ENCODE measurements at regions not wholly inside any gene's neighbourhood (a gene's known extent, or its start where the extent isn't known, plus 50 kb on each side); places are given as distances from the start of the nearest gene placed in this dataset.

DNA sequence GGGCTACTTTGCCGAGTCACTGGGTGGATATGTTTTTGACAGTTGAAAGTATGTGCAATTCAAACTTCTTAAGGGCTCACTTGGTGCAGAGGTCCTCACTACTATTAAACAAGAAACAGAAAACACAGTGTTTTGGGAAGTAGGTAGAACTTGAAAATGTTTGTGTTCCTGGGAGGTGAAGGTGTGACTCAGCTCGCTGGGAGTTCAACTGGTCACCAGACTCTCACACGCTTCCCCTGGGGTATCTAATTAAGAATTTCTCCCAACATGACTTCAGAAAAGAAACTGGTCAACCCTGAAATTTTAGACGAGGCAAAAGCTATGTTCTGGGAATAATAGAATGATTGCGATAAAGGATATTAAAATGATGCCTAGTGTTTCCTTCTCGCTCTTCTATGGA lies 1039.8 kb upstream of the SEMA6D start:
- no peak for DNase-seq (ENCODE audit: low read depth in 4 of 4, low spot score in 2 of 4)

DNA sequence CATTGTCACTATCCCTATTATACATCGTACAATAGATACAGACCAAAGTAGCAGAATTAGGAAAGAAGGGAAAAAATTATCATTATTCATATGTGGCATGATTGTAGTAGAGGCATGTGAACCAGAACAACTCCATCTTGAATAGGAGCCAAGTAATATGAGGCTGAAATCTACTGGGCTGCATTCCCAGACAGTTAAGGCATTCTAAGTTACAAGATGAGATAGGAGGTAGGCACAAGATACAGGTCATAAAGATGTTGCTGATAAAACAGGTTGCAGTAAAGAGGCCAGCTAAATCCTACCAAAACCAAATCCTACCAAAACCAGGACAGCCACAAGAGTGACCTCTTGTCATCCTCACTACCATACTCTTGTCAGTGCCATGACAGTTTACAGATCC lies 1035.4 kb upstream of the SEMA6D start:
- DNase-seq (ENCODE audit: low read depth in 4 of 4, low spot score in 2 of 4): no peak

GRCh38 chr15:46682969-46683791 lies 1034.1 kb upstream of the SEMA6D start:
- DNase-seq (ENCODE audit: low read depth in 4 of 4, low spot score in 2 of 4): no peak

DNA sequence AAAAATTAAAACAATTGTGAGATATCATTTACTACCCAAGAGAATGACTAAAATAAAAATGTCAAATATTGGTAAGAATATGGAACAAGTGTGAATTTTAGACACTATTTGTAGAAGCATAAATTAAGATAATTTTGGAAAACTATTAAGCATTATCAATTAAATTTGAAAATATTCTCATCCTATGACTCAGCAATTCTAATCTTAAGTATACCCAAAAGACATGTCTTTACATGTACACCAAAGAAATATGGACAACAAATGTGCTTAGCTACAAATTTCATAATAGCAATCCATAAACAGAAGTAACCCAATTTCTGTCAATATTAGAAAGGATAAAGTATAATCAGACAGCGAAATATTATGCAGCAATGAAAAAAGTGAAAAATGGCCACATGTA lies 1032.2 kb upstream of the SEMA6D start:
- no peak for DNase-seq (ENCODE audit: low read depth in 4 of 4, low spot score in 2 of 4)

GRCh38 chr15:46685681-46686080 lies 1031.6 kb upstream of the SEMA6D start:
- no peak for DNase-seq (ENCODE audit: low read depth in 4 of 4, low spot score in 2 of 4)

GRCh38 chr15:46696281-46696680 lies 1021.0 kb upstream of the SEMA6D start:
- DNase-seq (ENCODE audit: low read depth in 4 of 4, low spot score in 2 of 4): no peak

- DNase-seq (ENCODE audit: low read depth in 4 of 4, low spot score in 2 of 4): no peak
These were observed 1016.0 kb upstream of the SEMA6D start for GRCh38 chr15:46701346-46701745.

DNA sequence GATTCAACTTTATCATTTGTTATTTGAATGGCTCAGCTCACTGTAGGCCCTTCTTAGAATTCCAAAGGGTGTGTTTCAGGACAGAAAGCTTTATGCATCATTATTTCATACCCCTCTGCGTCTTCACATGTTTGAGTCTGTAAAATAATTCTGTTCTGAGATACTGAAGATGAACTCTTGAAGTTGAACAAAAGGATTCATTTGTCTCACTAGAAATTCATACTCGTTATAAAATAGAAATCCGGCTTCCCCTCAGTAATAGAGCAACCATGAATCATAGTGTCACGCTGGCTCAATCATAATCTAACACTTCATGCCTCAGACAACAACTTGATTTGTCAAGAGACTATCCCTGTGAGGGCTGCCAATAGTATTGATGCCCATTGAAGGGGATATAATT lies 1015.4 kb upstream of the SEMA6D start:
- DNase-seq (ENCODE audit: low read depth in 4 of 4, low spot score in 2 of 4): no peak

DNA sequence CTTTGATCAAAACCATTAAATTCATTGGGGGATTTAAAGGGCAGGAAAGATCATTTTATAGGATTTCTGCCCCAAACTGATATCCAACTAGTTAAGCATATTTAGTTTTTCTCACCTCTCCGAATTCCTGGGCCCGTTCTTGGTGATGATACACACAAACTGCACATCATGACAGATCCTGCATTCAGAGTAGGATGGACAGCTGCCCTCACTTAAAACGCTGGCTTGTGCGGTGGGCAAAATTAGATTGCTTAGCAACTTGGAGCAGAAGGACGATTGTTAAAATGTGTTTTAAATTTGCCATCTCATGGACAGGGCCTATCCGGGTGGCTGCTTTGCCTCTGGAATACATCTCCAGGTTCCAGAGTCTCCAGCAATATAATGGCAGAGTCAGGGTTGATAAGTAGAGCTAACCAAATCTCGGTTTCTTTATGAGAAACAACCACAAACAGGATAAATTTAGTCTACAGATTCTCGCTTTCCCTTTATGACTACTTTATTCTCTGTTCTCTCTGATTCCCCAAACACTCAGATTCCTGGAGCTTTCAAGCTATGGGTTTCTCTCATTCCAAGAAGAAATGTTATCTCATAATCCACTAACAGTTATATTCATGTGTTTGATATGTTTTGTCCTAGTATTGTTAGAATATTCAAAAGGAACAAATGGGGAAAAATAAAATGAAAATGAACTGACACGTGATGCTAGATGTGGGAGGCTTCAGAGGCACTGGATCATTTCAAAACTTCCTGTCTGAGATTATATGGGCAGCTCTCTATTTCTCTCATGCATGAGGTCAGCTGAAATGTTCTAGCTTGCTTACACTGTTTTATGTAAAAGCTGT lies 1014.1 kb upstream of the SEMA6D start:
- no peak for DNase-seq (ENCODE audit: low read depth in 4 of 4, low spot score in 2 of 4)

DNA sequence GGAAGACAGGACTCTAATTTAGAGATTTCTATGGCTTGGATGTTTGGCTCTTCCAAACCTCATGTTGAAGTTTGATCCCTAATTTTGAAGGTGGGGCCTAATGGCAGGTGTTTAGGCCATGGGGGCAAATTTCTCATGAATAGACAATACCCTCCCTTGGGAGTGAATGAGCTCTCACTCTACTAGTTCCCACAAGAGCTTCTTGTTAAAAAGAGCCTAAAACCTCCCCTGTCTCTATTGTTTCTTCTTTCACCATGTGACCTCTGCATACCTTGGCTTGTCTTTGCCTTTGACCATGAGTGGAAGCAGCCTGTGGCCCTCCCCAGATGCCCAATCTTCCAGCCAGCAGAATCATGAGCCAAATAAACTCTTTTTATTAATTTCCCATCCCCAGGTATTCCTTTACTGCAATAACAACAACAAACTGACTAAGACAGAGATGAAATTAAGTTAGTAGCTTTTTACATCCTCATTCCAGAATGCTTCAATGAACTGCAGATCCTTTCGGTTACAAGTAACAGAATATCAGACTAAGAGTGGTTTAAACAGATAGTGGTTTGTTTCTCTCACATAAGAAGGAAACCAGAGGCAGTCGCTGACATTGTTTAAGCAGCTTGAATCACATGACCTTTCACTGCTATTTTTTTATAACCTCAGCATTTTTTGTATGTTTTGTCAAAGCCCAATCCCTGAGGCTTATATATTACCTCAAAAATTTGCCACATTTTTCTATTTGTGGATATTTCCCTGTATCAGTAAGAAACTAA lies 1013.3 kb upstream of the SEMA6D start:
- no peak for DNase-seq (ENCODE audit: low read depth in 4 of 4, low spot score in 2 of 4)

GRCh38 chr15:46707452-46707851 lies 1009.9 kb upstream of the SEMA6D start:
- no peak for DNase-seq (ENCODE audit: low read depth in 4 of 4, low spot score in 2 of 4)

DNA sequence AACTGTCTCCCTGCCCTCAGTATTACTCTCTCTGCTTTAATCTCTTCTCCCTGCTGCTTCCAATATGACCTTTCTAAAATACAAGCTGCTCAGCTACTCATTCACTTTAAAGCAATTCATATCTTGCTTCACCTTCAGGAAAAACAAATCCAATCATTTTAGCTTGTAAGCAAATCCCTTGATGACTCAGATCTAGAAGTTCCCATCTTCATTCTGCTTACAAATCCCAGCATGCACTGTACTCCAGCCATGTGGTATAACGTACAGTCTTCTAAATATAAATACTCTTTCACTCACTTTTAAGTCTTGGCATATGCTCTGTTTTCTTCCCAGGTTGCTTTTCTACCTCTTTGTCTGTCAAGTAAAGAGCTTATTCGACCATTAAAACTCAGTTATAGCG lies 1009.1 kb upstream of the SEMA6D start:
- no peak for DNase-seq (ENCODE audit: low read depth in 4 of 4, low spot score in 2 of 4)

DNA sequence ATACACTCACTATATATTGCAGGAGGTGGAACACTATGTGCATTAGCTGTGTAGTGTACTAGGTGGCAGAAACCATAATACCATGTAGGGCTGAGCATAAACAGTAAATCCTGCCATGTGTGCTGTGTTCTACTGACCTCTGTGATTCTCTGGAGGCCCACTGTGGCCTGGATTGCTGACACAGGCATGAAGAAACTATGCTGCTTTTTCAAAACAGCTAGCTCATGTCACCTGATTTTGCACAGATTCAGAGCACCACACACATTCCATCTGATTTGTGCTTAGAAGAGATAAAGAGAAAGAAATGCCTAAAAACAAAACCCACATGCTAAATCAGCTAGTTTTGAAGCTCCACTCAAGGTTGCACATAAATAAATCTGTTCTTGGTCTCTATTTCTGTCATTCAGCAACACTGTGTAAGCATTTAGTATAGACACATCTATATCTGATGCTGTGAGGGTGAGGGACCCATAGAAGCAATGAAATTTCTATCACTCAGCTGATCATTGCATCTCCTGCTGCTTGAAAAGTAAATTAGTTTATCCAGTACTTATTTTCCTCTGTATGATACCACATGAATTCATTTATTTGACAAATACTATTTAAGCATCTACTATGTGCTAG lies 1007.7 kb upstream of the SEMA6D start:
- DNase-seq (ENCODE audit: low read depth in 4 of 4, low spot score in 2 of 4): no peak

GRCh38 chr15:46710401-46710960 lies 1006.8 kb upstream of the SEMA6D start:
- DNase-seq (ENCODE audit: low read depth in 4 of 4, low spot score in 2 of 4): no peak

- no peak for DNase-seq (ENCODE audit: low read depth in 4 of 4, low spot score in 2 of 4)
These were observed 1004.3 kb upstream of the SEMA6D start for GRCh38 chr15:46713045-46713444.

GRCh38 chr15:46714950-46715349 lies 1002.4 kb upstream of the SEMA6D start:
- no peak for DNase-seq (ENCODE audit: low read depth in 4 of 4, low spot score in 2 of 4)

DNA sequence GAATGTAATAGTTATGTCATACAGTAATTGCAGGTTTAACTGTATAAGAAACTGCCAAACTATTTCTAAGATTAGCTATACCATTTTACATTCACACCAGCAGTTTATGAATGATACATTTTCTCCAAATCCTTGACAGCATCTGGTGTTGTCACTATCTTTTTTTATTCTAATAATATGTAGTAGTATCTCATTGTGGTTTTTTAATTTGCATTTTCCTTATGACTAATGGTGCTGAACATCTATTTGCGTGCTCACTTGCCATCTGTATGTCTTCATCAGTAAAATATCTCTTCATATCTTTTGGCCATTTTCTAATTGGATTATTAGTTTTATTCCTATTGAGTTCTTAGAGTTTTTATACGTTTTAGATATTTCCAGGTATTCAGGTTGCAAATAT lies 994.0 kb upstream of the SEMA6D start:
- no peak for DNase-seq (ENCODE audit: low read depth in 4 of 4, low spot score in 2 of 4)

DNA sequence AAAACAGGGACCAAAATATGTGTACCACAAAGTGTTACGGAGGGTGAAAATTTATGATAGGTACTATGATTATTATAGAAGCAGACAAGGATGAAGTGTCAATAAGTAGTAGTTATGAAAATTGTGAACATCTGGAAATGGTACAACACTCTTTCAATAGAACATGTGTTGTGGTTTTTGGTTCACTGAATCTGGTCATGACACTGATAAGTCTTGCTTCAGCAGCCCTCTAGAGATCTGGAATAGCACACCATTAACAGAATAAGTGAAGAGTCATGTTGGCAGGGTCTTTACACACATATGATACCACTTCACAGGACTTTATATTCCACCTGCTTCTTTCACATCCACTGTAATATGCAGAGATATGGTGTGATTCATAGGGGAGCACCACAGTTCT lies 985.2 kb upstream of the SEMA6D start:
- DNase-seq (ENCODE audit: low read depth in 4 of 4, low spot score in 2 of 4): no peak

GRCh38 chr15:46735115-46735514 lies 982.2 kb upstream of the SEMA6D start:
- no peak for DNase-seq (ENCODE audit: low read depth in 4 of 4, low spot score in 2 of 4)

DNA sequence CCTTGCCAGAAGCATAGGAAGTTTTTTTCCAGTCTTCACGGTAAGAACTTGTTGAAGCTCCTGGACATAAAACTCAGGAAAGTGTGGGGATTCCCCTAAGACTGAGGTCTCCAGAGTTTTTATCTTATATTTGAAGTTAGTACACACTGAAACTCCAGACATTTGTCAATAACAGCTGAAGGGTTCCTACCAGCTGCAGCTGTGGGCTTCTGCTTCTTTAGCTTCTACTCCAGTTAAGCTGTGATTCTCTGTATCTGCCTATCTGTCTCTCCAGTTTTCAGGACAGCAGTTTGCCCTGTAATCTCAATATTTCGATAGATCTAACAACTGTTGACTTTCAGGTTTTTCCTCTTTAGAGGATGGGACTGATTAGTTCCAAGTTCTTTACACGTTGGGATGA lies 966.0 kb upstream of the SEMA6D start:
- no peak for DNase-seq (ENCODE audit: low read depth in 4 of 4, low spot score in 2 of 4)
